Body of pancreas (tissue), 4 donors: ENCODE measurements at regions not wholly inside any gene's neighbourhood (a gene's known extent, or its start where the extent isn't known, plus 50 kb on each side); places are given as distances from the start of the nearest gene placed in this dataset.

Source experiments
- POLR2A ChIP-seq, 3 donors: fragments of 450-650 bp; IDR thresholded peaks; one replicate each; pipeline ENCODE4 v1.6.1; 2016; ENCODE audit warnings: antibody characterized with exemption in 3 of 3, mild to moderate bottlenecking in 2 of 3
- TF ChIP-seq, protein P1 (sequence below), 7 experiments: fragments of 450-650 bp in 4 of 7; fragments of 200-600 bp in 3 of 7; sonication (generic) in 3 of 7; IDR thresholded peaks; one replicate each; pipeline ENCODE4 v1.5.1; 2016 to 2019; ENCODE audit warnings: antibody characterized with exemption in 7 of 7

DNA sequence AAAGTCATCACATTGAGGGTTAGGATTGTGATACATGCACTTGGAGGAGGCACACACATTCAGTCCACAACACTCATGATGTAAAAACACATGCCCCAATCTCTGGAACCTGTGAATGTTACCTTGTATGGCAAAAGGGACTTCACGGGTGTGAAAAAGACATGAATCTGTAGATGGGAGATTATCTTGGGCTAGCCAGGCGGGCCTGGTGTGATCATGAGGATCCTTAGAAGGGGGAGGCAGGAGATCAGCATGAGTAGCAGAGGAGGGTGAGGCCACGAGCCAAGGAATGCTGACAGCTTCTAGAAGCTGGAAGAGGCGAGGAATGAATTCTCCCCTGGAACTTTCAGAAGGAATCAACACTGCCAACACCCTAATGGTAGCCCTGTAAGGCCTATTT is 77.5 kb upstream of the ENPP6 start:
- TF ChIP-seq, protein P1, sequence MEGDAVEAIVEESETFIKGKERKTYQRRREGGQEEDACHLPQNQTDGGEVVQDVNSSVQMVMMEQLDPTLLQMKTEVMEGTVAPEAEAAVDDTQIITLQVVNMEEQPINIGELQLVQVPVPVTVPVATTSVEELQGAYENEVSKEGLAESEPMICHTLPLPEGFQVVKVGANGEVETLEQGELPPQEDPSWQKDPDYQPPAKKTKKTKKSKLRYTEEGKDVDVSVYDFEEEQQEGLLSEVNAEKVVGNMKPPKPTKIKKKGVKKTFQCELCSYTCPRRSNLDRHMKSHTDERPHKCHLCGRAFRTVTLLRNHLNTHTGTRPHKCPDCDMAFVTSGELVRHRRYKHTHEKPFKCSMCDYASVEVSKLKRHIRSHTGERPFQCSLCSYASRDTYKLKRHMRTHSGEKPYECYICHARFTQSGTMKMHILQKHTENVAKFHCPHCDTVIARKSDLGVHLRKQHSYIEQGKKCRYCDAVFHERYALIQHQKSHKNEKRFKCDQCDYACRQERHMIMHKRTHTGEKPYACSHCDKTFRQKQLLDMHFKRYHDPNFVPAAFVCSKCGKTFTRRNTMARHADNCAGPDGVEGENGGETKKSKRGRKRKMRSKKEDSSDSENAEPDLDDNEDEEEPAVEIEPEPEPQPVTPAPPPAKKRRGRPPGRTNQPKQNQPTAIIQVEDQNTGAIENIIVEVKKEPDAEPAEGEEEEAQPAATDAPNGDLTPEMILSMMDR (IDR thresholded peaks at IDR 0.05) = no peak
- TF ChIP-seq POLR2A (IDR thresholded peaks at IDR 0.05) = no peak
